HL-60 (cell line): ENCODE measurements at regions not wholly inside any gene's neighbourhood (a gene's known extent, or its start where the extent isn't known, plus 50 kb on each side); places are given as distances from the start of the nearest gene placed in this dataset.
A peak's percentile ranks its signal among the peaks of the same experiment; 100 is the strongest.

Experiments used
- DNase-seq, 2 experiments: peaks; one replicate each; pipeline ENCODE4 v3.0.0-alpha.2; 2010 to 2020; ENCODE audit warnings: low read depth in 1 of 2, low spot score in 1 of 2
- H3K27ac ChIP-seq: fragments of 250-450 bp; sonication (Bioruptor Pico); replicated peaks from 2 replicates; pipeline ENCODE4 v1.5.1; 2020; ENCODE audit warnings: mild to moderate bottlenecking, moderate library complexity
- H3K27me3 ChIP-seq: fragments of 250-450 bp; sonication (Bioruptor Pico); 2 replicates; pipeline ENCODE4 v1.5.1; 2021; ENCODE audit warnings: mild to moderate bottlenecking, moderate library complexity; ENCODE audit not compliant: insufficient read depth, poor library complexity, severe bottlenecking
- H3K4me3 ChIP-seq: replicated peaks from 2 replicates; pipeline ENCODE4 v1.5.1; 2011; ENCODE audit warnings: mild to moderate bottlenecking, control low read depth, low read length; ENCODE audit not compliant: insufficient read depth
- GABPA ChIP-seq: IDR thresholded peaks from 2 replicates; pipeline ENCODE4 v1.6.1; 2012; ENCODE audit warnings: low read depth
- POLR2AphosphoS5 ChIP-seq: IDR thresholded peaks from 2 replicates; pipeline ENCODE4 v1.6.1; 2012; ENCODE audit warnings: low read depth
- SPI1 ChIP-seq: IDR thresholded peaks from 2 replicates; pipeline ENCODE4 v1.6.1; 2012; ENCODE audit warnings: low read depth, mild to moderate bottlenecking, borderline replicate concordance
- TF ChIP-seq, protein P1 (sequence below): IDR thresholded peaks from one replicate; pipeline ENCODE4 v1.5.1; 2011; ENCODE audit warnings: low read length, control low read depth, inconsistent platforms; ENCODE audit not compliant: insufficient read depth
- TF ChIP-seq, protein P2 (sequence below): IDR thresholded peaks from 2 replicates; pipeline ENCODE4 v1.6.1; 2012; ENCODE audit warnings: low read depth; ENCODE audit not compliant: insufficient replicate concordance

- TF ChIP-seq, protein P1, sequence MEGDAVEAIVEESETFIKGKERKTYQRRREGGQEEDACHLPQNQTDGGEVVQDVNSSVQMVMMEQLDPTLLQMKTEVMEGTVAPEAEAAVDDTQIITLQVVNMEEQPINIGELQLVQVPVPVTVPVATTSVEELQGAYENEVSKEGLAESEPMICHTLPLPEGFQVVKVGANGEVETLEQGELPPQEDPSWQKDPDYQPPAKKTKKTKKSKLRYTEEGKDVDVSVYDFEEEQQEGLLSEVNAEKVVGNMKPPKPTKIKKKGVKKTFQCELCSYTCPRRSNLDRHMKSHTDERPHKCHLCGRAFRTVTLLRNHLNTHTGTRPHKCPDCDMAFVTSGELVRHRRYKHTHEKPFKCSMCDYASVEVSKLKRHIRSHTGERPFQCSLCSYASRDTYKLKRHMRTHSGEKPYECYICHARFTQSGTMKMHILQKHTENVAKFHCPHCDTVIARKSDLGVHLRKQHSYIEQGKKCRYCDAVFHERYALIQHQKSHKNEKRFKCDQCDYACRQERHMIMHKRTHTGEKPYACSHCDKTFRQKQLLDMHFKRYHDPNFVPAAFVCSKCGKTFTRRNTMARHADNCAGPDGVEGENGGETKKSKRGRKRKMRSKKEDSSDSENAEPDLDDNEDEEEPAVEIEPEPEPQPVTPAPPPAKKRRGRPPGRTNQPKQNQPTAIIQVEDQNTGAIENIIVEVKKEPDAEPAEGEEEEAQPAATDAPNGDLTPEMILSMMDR = no peak
- no peak for TF ChIP-seq GABPA
- no peak for TF ChIP-seq POLR2AphosphoS5
- TF ChIP-seq SPI1 = no peak
- TF ChIP-seq, protein P2, sequence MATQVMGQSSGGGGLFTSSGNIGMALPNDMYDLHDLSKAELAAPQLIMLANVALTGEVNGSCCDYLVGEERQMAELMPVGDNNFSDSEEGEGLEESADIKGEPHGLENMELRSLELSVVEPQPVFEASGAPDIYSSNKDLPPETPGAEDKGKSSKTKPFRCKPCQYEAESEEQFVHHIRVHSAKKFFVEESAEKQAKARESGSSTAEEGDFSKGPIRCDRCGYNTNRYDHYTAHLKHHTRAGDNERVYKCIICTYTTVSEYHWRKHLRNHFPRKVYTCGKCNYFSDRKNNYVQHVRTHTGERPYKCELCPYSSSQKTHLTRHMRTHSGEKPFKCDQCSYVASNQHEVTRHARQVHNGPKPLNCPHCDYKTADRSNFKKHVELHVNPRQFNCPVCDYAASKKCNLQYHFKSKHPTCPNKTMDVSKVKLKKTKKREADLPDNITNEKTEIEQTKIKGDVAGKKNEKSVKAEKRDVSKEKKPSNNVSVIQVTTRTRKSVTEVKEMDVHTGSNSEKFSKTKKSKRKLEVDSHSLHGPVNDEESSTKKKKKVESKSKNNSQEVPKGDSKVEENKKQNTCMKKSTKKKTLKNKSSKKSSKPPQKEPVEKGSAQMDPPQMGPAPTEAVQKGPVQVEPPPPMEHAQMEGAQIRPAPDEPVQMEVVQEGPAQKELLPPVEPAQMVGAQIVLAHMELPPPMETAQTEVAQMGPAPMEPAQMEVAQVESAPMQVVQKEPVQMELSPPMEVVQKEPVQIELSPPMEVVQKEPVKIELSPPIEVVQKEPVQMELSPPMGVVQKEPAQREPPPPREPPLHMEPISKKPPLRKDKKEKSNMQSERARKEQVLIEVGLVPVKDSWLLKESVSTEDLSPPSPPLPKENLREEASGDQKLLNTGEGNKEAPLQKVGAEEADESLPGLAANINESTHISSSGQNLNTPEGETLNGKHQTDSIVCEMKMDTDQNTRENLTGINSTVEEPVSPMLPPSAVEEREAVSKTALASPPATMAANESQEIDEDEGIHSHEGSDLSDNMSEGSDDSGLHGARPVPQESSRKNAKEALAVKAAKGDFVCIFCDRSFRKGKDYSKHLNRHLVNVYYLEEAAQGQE = no peak
- Histone ChIP-seq H3K27me3 (peaks cover 2% of the 10 kb centered on the region), H3K4me3 (no peak overlapping the region), H3K27ac (no peak overlapping the region)
- DNase-seq = no peak
Observed at GRCh38 chr6:5936140-5936539, 70.6 kb downstream of the NRN1 start.

- TF ChIP-seq, protein P2 = peak; percentile 75
- TF ChIP-seq, protein P1 = no peak
- H3K27me3 ChIP-seq = peaks cover 2% of the 10 kb centered on the region
- H3K4me3 ChIP-seq = no peak overlapping the region
- no peak overlapping the region for H3K27ac ChIP-seq
- DNase-seq = no peak
Observed at GRCh38 chr6:5930968-5931367, 75.8 kb downstream of the NRN1 start.

DNA sequence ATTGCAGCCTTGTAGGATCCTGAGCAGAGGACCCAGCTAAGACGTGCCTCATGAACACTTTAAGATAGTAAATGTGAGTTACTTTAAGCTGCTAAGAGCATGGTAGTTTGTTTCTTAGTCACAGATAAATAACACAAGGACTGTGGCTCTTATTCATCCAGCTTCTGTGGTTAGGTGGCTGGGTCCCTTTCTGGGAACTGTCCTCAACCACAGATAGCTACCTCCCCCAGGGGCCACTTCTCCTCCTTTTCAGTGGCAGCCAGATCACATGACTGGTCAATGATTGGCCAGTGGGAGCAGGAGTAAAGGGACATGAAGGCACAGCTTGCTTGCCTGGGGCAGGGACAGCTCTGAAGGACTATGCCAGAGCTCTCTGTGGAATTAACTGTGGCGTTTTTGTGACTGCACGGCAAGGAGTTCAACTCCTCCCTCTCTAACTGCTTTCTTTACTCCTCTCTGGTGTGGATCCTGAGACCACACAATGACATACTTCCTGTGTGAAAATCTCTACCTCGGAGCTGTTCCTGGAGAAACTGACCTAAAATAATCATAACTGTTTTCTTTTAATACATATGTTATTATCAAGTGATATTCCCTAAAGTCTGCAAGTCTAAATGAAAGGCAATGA is 76.5 kb downstream of the NRN1 start:
- peaks cover 2% of the 10 kb centered on the region for H3K27me3 ChIP-seq
- H3K27ac ChIP-seq = no peak overlapping the region
- no peak overlapping the region for H3K4me3 ChIP-seq
- peak in 1 of 2 experiments; percentile 9 for DNase-seq
- TF ChIP-seq SPI1 (no peak), GABPA (no peak), POLR2AphosphoS5 (no peak)
- TF ChIP-seq, protein P2 = no peak
- TF ChIP-seq, protein P1 = no peak
